HG03571 (cell line): ENCODE measurements at regions not wholly inside any gene's neighbourhood (a gene's known extent, or its start where the extent isn't known, plus 50 kb on each side); places are given as distances from the start of the nearest gene placed in this dataset.

Experiments used
- ATAC-seq: cut with Tn5 transposase; IDR thresholded peaks from one replicate; pipeline ENCODE4 v1.9.1; 2021; ENCODE audit not compliant: unreplicated experiment

DNA sequence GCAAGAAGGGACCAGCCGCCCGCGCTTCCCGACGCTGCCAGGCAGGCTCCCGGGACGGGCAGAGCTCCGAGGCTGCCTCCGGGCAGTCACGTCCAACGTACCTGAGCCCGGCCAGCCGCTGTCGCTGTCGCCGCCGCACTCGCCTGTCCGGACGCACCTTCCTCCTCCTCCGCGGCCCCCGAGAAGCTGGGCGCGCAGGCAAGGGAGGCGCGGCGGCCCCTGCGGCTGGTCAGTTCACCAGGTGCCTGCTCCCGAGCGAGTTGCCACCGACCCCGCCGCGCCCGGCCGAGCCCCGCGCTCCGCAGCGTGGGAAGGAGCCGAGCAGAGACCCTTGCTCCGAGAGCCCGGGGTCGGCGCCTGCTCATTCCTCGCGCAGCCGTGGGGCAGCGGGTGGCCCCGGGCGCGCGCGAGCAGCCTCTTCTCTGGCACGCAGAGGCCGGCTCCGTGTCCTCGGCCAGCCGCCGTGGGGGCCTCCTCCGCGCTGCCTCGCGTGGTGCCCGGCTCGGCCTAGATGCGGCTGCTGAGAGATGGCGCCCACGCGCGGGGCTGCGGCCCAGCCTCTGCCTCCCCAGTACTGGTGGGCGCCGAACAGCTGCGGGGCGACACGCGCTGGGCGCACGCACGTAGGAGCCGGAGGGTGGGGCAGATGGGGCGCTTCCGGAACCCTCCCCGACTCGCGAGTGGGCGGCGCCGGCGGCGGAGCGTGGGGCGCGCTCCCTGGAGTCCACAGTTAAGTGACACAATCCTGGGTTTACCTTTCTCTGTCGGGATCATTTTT, 419.4 kb downstream of the UQCRFS1 start:
- no peak for ATAC-seq

DNA sequence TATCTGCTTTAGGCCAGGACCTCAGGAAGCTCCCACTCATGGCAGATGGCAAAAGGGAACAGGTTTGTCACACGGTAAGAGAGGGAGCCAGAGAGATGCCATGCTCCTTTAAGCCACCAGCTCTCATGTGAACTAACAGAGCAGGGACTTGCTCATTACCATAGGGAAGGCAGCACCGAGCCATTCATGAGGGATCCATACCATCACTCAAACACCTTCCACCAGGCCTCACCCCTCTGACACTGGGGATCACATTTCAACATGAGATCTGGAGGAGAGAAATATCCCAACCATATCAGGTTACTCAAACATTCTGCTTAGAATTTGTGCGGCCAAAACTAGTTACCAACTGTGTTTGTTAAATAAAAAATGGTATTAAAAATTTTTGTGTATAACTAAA, 427.0 kb downstream of the UQCRFS1 start:
- ATAC-seq = no peak

DNA sequence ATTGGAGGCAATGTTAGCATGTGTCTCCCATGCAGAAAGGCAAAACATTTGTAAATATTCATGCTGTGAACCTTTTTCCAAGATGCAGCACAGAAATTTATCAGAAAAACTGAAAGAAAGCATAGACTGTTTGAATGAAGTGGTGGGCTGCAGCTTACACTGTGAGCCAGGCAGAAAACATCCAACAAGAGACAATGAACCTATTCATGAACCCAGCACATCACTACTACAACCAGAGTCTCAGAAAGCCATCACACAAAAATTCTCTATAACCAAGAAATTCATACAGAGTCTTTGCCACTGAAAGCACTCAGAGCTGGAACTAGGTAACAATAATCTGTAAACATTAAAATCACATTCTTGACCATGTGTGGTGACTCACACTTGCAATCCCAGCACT, 448.9 kb downstream of the UQCRFS1 start:
- ATAC-seq = no peak

DNA sequence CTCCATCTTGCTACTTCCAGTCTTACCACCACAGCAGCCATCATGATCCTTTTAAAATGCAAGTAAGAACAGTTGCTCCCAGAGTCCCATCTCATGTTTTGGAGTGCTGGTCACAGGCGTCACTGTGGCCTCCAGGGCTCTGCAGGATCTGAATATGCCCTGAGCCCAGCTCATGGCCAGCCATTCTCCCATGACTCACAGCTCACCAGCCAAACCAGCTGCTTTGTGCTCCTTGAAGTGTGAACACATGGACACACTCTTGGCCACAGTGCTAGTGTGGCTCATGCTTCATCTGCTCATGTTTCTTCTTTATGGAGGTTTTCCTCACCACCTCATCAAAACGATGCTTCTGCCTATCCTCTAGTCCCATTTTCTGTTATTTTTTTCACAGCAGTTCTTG, 466.5 kb downstream of the UQCRFS1 start:
- no peak for ATAC-seq

DNA sequence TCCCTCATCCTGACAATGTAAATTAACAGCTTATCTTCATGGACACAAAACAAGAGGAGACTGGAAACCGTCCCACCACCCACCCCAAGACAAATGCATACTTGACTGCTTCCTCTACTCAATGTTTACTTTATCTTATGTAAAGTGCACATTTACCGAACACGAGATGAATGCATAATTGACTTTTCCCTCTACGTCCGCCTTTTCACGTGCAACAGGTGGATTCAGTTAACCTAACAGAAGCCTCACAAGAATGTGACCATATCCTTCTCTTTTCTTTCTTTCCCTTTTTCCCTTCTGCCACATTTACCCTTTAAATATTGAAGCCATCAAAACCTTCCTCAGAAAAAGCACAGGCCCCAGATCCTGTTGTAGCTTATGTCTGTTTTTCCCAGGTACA, 468.0 kb downstream of the UQCRFS1 start:
- no peak for ATAC-seq

GRCh38 chr19:28744014-28744413, 468.9 kb downstream of the UQCRFS1 start:
- no peak for ATAC-seq

- ATAC-seq = no peak
Observed at GRCh38 chr19:28737021-28737895, 475.7 kb downstream of the UQCRFS1 start.

DNA sequence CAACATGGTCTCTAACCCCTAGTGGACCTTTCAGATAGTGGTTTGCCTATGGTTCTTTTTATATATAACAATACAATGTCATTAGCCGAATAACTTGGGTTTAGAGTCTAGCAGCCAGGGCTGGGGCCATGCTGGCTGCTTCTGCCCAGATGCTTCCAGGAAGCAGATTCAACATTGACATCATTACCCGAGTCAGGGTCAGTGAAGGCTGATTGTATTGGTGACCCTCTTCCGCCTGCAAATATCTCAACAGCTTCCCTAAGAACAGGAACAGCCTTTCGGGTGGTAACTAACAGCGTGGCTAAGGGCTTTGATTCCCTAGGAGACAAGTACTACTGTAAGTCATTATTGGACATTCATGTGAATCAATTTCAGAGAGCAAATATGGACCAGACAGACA, 476.4 kb downstream of the UQCRFS1 start:
- ATAC-seq = no peak

- no peak for ATAC-seq
Observed at GRCh38 chr19:28731577-28731976, 481.4 kb downstream of the UQCRFS1 start.

GRCh38 chr19:28730791-28731512, 482.0 kb downstream of the UQCRFS1 start:
- ATAC-seq = no peak

- no peak for ATAC-seq
Observed at GRCh38 chr19:28727480-28728159, 485.3 kb downstream of the UQCRFS1 start.

DNA sequence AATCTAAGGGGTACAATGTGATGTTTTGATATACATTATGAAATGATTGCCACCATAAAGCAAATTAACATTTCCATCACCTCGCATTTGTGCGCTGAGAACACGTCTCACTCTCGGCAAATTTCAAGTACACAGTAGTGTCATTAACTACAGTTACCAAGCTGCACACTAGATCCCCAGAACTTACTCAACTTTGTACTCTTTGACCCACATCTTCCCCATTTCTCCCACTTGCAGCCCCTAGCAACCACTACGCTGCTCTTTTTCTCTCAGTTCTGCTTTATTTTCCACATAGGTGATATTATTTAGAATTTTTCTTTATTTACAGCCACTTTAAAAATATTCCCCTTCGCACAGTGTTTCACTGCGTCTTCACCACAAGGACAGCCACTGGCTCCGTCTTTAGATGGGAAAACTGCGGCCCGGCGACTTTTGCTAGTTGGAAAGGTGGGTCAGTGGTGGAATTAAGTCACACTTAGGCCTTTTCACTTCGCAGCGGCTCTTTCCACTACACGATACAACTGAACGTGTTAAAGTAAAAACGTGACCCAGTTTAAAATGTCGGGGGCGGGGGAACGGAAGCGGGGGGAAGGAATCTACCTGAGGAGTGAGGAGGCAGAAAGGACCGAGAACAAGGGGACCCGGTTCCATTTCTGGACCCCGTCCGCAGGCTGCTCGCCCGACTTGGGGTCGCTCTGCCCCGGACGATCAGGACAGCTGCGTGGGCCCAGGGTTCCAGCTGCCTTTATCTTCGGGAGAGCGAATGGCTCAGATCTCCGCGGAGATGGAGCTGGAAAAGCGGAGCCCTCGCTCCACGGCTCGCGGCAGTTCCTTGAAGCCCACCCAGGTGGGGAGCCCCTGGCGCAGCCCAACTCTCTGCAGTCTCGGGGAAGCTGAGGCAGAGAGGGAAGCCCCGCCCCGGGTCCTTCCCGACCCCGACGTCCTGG, 486.1 kb downstream of the UQCRFS1 start:
- ATAC-seq = no peak

GRCh38 chr19:28718909-28719308, 494.0 kb downstream of the UQCRFS1 start:
- no peak for ATAC-seq

- ATAC-seq = no peak
Observed at GRCh38 chr19:28715157-28715556, 497.8 kb downstream of the UQCRFS1 start.

DNA sequence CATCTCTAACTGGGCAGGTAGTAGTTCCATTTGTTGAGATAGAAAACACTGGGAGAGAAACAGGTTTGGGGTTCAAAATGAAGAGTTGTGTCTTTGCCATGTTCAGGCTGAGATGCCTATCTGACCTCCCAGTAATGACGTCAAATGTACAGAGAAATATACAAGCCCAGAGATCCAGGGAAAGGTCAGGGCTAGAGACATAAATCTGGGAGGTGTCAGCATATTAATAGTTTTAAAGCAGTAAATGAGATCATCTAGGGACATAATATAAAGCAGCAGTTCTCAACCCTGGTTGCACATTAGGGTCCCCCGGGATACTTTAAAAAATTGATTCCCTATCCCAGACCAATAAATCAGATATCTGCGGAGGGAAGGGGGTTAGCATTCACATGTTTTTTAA, 501.5 kb downstream of the UQCRFS1 start:
- ATAC-seq = no peak

GRCh38 chr19:28710278-28710677, 502.7 kb downstream of the UQCRFS1 start:
- no peak for ATAC-seq

GRCh38 chr19:28706693-28707092, 506.3 kb downstream of the UQCRFS1 start:
- ATAC-seq = no peak

GRCh38 chr19:28705008-28705407, 507.9 kb downstream of the UQCRFS1 start:
- ATAC-seq = no peak

DNA sequence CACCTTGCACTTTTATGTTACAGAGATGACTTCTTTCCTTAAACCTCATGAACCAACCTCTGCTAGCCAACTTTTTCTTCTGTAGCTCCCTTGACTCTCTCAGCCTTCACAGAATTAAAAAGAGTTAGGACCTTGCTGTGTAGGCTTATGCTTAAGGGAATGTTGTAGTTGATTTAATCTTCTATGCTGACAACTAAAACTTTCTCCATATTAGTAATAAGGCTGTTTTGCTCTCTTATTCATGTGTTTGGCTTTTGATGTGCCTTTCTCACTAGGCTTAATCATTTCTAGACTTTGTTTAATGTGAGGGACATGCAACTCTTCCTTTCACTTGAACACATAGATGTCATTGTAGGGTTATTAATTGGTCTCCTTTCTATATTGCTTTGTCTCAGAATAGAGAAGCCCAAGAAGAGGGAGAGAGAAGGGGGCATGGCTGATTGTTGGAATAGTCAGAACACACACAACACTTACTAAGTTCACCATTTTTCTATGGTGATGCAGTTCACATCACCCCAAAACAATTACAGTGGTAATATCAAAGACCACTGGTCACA, 509.5 kb downstream of the UQCRFS1 start:
- no peak for ATAC-seq

- no peak for ATAC-seq
Observed at GRCh38 chr19:28701491-28701890, 511.5 kb downstream of the UQCRFS1 start.
